NCI-H1105 (cell line): ENCODE measurements at regions not wholly inside any gene's neighbourhood (a gene's known extent, or its start where the extent isn't known, plus 50 kb on each side); places are given as distances from the start of the nearest gene placed in this dataset.

Source experiments
- DNase-seq: peaks from one replicate; lab custom pipeline; 2025; lab: John Stamatoyannopoulos, UW

- no peak for DNase-seq
Observed at GRCh38 chr7:53518319-53518718, 482.9 kb downstream of the POM121L12 start.

DNA sequence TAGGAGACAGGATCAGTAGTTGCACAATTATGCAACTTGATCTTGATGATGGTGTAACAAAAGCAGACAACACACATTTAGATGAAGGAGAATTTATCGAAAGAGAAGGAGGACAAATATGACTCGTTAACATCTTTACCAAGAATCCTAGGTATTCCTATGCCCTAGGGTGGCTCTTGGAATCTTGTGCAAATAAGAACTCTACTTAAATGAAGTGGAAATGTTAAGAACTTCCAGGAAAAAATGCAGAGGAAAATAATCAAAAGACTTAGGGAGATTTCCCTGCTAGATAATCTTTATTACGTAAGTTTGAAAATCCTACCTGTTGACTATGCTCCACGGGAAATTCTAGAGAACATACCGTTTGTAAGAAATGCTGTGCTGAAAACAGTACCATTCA, 485.4 kb downstream of the POM121L12 start:
- no peak for DNase-seq

GRCh38 chr7:53521638-53522184, 486.3 kb downstream of the POM121L12 start:
- DNase-seq: no peak

DNA sequence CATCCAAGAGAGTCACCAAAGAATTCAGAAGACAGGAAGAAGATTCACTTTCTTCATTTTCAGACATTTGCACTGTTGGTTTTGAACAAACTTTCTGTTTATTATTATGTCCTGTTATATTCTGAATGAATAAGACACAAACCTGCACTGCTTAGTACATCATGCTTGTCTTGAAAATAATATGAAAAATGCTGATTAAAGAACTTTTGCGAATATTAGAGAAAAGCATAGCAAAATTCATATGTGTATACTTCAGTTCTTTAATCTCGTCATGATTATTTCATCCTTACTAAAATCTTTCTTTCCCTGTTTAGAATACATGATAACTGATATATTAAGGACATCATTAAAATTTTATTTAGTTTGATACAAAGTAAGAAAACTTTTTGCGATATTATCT, 504.1 kb downstream of the POM121L12 start:
- DNase-seq: no peak

DNA sequence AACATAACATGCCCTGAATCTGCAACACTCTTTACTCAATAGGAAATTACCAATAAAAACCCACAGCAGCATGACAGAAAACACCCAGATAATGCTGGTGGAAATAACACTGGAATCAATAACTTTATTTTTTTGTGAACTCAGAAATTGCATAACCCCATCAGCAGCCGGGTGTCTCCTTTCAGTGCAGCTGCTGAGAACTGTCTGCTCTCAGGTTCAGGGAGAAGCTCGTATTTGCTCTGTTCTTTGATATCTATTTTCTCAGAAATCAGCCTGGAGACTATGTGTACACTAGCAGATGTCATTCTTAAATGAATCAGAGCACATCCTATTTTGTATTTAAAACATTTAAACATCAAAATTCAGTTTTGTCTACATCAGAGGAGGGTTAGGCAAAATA, 506.0 kb downstream of the POM121L12 start:
- DNase-seq: no peak

DNA sequence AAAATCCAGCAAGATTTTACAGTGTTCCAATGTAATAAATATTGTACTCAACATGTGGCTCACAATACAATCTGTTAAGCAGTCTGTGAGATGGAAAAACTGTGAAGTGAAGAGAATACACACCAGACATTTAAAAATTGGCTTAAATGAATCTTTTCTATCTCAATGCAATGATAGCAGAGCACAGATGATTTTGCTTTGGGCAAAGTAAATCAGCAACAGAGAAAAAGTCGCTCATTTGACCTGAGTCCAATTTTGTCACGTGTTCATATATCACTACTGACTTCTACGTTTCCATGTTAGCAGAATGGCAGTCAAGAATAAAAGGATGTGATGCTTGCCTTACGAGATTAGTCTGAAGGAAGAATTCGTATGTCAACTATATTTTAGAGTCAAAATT, 506.7 kb downstream of the POM121L12 start:
- DNase-seq: no peak
